HEK293 (cell line): ENCODE measurements at regions not wholly inside any gene's neighbourhood (a gene's known extent, or its start where the extent isn't known, plus 50 kb on each side); places are given as distances from the start of the nearest gene placed in this dataset.

Source experiments
- CTCF ChIA-PET: fragments of 350-600 bp; formaldehyde crosslinking; extraction: SDS; loops from one replicate; lab custom pipeline; 2021; ENCODE audit warnings: antibody characterized with exemption; lab: Yijun Ruan, JAX
- POLR2A ChIA-PET: fragments of 300-600 bp; formaldehyde crosslinking; extraction: SDS; loops from one replicate; lab custom pipeline; 2020; ENCODE audit warnings: antibody characterized with exemption, inconsistent platforms; lab: Yijun Ruan, JAX
- H3K27ac ChIP-seq: fragments of 200-500 bp; sonication (Bioruptor generic); 2 replicates; pipeline ENCODE4 v1.5.1; 2014; ENCODE audit warnings: low read depth, low read length, control low read depth, inconsistent platforms; ENCODE audit errors: extremely low read depth
- H3K36me3 ChIP-seq, 2 experiments: fragments of 200-500 bp in 1 of 2; sonication (Bioruptor generic) in 1 of 2; 1 replicate in 1 of 2; 2 replicates in 1 of 2; pipeline ENCODE4 v1.5.1; 2014 to 2017; ENCODE audit warnings: inconsistent platforms in 2 of 2, low read length in 2 of 2; ENCODE audit not compliant: control insufficient read depth in 2 of 2, insufficient read depth in 1 of 2
- H3K4me1 ChIP-seq: fragments of 200-500 bp; sonication (Bioruptor generic); 2 replicates; pipeline ENCODE4 v1.5.1; 2014; ENCODE audit warnings: mild to moderate bottlenecking, low read length, inconsistent platforms; ENCODE audit not compliant: control insufficient read depth, insufficient read depth
- H3K4me3 ChIP-seq: 2 replicates; pipeline ENCODE4 v1.5.1; 2011; ENCODE audit warnings: low read depth, mild to moderate bottlenecking, control low read depth, low read length, moderate library complexity
- H3K9me3 ChIP-seq: fragments of 200-500 bp; sonication (Bioruptor generic); 2 replicates; pipeline ENCODE4 v1.5.1; 2014; ENCODE audit warnings: low read depth, low read length, inconsistent platforms; ENCODE audit not compliant: control insufficient read depth, insufficient read depth
- BCL11A ChIP-seq: fragments of 450-650 bp; formaldehyde crosslinking; IDR thresholded peaks from 2 replicates; pipeline ENCODE4 v1.5.1; 2016; ENCODE audit warnings: low read depth, missing biosample characterization, missing genetic modification characterization
- GLI4 ChIP-seq: fragments of 450-650 bp; formaldehyde crosslinking; IDR thresholded peaks from 2 replicates; pipeline ENCODE4 v1.5.1; 2016; ENCODE audit warnings: missing biosample characterization, missing genetic modification characterization
- HOXC10 ChIP-seq: sonication (generic); formaldehyde crosslinking; IDR thresholded peaks from 2 replicates; pipeline ENCODE4 v1.8.1; 2023; ENCODE audit warnings: mild to moderate bottlenecking, missing genetic modification reagents
- REPIN1 ChIP-seq: fragments of 450-650 bp; formaldehyde crosslinking; IDR thresholded peaks from 2 replicates; pipeline ENCODE4 v1.5.1; 2017; ENCODE audit warnings: missing biosample characterization, missing genetic modification characterization, low read depth
- SCRT1 ChIP-seq: fragments of 450-650 bp; formaldehyde crosslinking; IDR thresholded peaks from 2 replicates; pipeline ENCODE4 v1.5.1; 2016; ENCODE audit warnings: missing biosample characterization, missing genetic modification characterization, borderline replicate concordance
- SP7 ChIP-seq: fragments of 450-650 bp; formaldehyde crosslinking; IDR thresholded peaks from 2 replicates; pipeline ENCODE4 v1.5.1; 2016; ENCODE audit warnings: missing biosample characterization, missing genetic modification characterization
- ZBTB20 ChIP-seq: fragments of 450-650 bp; formaldehyde crosslinking; IDR thresholded peaks from 2 replicates; pipeline ENCODE4 v1.5.1; 2016; ENCODE audit warnings: missing biosample characterization, missing genetic modification characterization
- ZBTB48 ChIP-seq: fragments of 450-650 bp; formaldehyde crosslinking; IDR thresholded peaks from 2 replicates; pipeline ENCODE4 v1.5.1; 2016; ENCODE audit warnings: missing biosample characterization, missing genetic modification characterization
- ZEB2 ChIP-seq: fragments of 450-650 bp; formaldehyde crosslinking; IDR thresholded peaks from 2 replicates; pipeline ENCODE4 v1.5.1; 2016; ENCODE audit warnings: missing biosample characterization, missing genetic modification characterization
- ZNF10 ChIP-seq: fragments of 450-650 bp; formaldehyde crosslinking; IDR thresholded peaks from 2 replicates; pipeline ENCODE4 v1.5.1; 2017; ENCODE audit warnings: missing biosample characterization, missing genetic modification characterization
- ZNF121 ChIP-seq: fragments of 450-650 bp; formaldehyde crosslinking; IDR thresholded peaks from 2 replicates; pipeline ENCODE4 v1.5.1; 2016; ENCODE audit warnings: missing biosample characterization, missing genetic modification characterization
- ZNF335 ChIP-seq: fragments of 450-650 bp; formaldehyde crosslinking; conservative IDR thresholded peaks from 2 replicates; pipeline ENCODE4 v1.5.1; 2016; ENCODE audit warnings: missing biosample characterization, missing genetic modification characterization
- ZNF426 ChIP-seq: fragments of 450-650 bp; formaldehyde crosslinking; IDR thresholded peaks from 2 replicates; pipeline ENCODE4 v1.5.1; 2017; ENCODE audit warnings: missing biosample characterization, missing genetic modification characterization, mild to moderate bottlenecking, inconsistent platforms, moderate library complexity
- ZNF549 ChIP-seq: fragments of 450-650 bp; IDR thresholded peaks from 2 replicates; pipeline ENCODE4 v1.5.1; 2018; ENCODE audit warnings: missing biosample characterization, missing genetic modification characterization, mild to moderate bottlenecking, inconsistent platforms, moderate library complexity
- ZNF555 ChIP-seq: fragments of 450-650 bp; formaldehyde crosslinking; conservative IDR thresholded peaks from 2 replicates; pipeline ENCODE4 v1.5.1; 2017; ENCODE audit warnings: missing biosample characterization, mild to moderate bottlenecking, missing genetic modification characterization, inconsistent platforms
- ZNF660 ChIP-seq: fragments of 450-650 bp; IDR thresholded peaks from 2 replicates; pipeline ENCODE4 v1.5.1; 2018; ENCODE audit warnings: missing biosample characterization, mild to moderate bottlenecking, missing genetic modification characterization
- ZNF664 ChIP-seq: fragments of 450-650 bp; formaldehyde crosslinking; IDR thresholded peaks from 2 replicates; pipeline ENCODE4 v1.5.1; 2016; ENCODE audit warnings: missing biosample characterization, missing genetic modification characterization
- ZSCAN16 ChIP-seq: fragments of 450-650 bp; formaldehyde crosslinking; IDR thresholded peaks from 2 replicates; pipeline ENCODE4 v1.5.1; 2016; ENCODE audit warnings: missing biosample characterization, missing genetic modification characterization
- TF ChIP-seq, protein P1 (sequence below): fragments of 450-650 bp; formaldehyde crosslinking; IDR thresholded peaks from 2 replicates; pipeline ENCODE4 v1.5.1; 2016; ENCODE audit warnings: missing biosample characterization, missing genetic modification characterization
- TF ChIP-seq, protein P2 (sequence below): fragments of 450-650 bp; formaldehyde crosslinking; IDR thresholded peaks from 2 replicates; pipeline ENCODE4 v1.5.0; 2017; ENCODE audit warnings: missing biosample characterization, missing genetic modification characterization, borderline replicate concordance
- TF ChIP-seq, protein P3 (sequence below): fragments of 450-650 bp; formaldehyde crosslinking; IDR thresholded peaks from 2 replicates; pipeline ENCODE4 v1.5.1; 2016; ENCODE audit warnings: missing biosample characterization, missing genetic modification characterization
- TF ChIP-seq, protein P4 (sequence below): fragments of 450-650 bp; formaldehyde crosslinking; IDR thresholded peaks from 2 replicates; pipeline ENCODE4 v1.5.1; 2016; ENCODE audit warnings: missing biosample characterization, missing genetic modification characterization

DNA sequence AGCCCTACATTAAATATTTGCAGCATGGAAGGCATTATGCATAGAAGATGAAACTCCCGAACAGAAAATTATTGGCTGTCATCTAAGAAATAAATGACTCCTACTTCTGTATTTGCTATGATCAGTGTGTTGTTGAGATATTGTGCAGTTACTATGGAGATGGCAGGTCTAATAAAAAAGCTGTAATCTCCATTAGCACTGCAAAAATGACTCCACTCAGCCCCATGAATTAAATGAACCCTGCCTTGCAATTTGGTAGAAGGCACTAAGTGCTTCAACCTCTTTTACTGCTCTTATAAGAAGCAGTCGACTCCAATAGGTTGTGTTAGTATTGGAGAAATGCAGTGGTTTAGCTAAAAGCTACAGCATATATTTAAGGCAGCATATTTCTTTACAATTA lies 290.0 kb upstream of the PHYHIPL start (continued):
- TF ChIP-seq ZNF10 (tag by site-specific recombination) (no peak), SP7 (no peak), ZNF121 (tag by site-specific recombination) (no peak), REPIN1 (tag by site-specific recombination) (no peak), ZSCAN16 (tag by site-specific recombination) (no peak), HOXC10 (CRISPR knock-in tag) (no peak)
- TF ChIP-seq, protein P1, sequence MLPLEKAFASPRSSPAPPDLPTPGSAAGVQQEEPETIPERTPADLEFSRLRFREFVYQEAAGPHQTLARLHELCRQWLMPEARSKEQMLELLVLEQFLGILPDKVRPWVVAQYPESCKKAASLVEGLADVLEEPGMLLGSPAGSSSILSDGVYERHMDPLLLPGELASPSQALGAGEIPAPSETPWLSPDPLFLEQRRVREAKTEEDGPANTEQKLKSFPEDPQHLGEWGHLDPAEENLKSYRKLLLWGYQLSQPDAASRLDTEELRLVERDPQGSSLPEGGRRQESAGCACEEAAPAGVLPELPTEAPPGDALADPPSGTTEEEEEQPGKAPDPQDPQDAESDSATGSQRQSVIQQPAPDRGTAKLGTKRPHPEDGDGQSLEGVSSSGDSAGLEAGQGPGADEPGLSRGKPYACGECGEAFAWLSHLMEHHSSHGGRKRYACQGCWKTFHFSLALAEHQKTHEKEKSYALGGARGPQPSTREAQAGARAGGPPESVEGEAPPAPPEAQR (tag by site-specific recombination), result no peak
- TF ChIP-seq, protein P2, sequence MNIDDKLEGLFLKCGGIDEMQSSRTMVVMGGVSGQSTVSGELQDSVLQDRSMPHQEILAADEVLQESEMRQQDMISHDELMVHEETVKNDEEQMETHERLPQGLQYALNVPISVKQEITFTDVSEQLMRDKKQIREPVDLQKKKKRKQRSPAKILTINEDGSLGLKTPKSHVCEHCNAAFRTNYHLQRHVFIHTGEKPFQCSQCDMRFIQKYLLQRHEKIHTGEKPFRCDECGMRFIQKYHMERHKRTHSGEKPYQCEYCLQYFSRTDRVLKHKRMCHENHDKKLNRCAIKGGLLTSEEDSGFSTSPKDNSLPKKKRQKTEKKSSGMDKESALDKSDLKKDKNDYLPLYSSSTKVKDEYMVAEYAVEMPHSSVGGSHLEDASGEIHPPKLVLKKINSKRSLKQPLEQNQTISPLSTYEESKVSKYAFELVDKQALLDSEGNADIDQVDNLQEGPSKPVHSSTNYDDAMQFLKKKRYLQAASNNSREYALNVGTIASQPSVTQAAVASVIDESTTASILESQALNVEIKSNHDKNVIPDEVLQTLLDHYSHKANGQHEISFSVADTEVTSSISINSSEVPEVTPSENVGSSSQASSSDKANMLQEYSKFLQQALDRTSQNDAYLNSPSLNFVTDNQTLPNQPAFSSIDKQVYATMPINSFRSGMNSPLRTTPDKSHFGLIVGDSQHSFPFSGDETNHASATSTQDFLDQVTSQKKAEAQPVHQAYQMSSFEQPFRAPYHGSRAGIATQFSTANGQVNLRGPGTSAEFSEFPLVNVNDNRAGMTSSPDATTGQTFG (tag by site-specific recombination), result no peak
- TF ChIP-seq, protein P3, sequence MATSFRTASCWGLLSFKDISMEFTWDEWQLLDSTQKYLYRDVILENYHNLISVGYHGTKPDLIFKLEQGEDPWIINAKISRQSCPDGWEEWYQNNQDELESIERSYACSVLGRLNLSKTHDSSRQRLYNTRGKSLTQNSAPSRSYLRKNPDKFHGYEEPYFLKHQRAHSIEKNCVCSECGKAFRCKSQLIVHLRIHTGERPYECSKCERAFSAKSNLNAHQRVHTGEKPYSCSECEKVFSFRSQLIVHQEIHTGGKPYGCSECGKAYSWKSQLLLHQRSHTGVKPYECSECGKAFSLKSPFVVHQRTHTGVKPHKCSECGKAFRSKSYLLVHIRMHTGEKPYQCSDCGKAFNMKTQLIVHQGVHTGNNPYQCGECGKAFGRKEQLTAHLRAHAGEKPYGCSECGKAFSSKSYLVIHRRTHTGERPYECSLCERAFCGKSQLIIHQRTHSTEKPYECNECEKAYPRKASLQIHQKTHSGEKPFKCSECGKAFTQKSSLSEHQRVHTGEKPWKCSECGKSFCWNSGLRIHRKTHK (tag by site-specific recombination), result no peak
- TF ChIP-seq, all 188 proteins: peak for 0

DNA sequence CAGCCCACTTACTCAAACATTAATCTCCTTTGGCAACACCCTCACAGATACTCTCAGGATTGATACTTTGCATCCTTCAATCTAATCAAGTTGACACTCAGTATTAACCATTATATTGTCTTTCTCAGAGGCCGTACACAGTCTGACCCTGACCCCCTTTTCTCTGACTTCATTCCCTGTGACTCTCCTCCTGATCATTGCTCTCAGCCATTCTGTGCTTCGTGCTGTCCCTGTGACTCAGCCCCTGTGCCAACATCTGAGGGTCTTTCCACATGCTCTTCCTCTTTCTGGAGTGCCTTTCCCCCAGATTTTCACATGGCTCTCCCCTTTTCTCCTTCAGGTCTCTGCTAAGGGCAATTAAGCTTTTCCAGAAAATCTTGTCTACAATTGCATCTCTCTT lies 289.0 kb upstream of the PHYHIPL start:
- Histone ChIP-seq H3K4me1 (no peaks in the 10 kb centered on the region), H3K9me3 (no peaks in the 10 kb centered on the region), H3K27ac (no peak overlapping the region), H3K36me3 (no peaks in the 10 kb centered on the region), H3K4me3 (no peak overlapping the region)
- CTCF ChIA-PET, result no interaction called here
- TF ChIP-seq, protein P4, sequence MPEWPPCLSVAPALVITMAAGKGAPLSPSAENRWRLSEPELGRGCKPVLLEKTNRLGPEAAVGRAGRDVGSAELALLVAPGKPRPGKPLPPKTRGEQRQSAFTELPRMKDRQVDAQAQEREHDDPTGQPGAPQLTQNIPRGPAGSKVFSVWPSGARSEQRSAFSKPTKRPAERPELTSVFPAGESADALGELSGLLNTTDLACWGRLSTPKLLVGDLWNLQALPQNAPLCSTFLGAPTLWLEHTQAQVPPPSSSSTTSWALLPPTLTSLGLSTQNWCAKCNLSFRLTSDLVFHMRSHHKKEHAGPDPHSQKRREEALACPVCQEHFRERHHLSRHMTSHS (tag by site-specific recombination), result no peak
- TF ChIP-seq ZNF335 (tag by site-specific recombination) (no peak), ZNF549 (tag by site-specific recombination) (no peak), ZEB2 (tag by site-specific recombination) (no peak), ZNF426 (tag by site-specific recombination) (no peak), ZNF555 (tag by site-specific recombination) (no peak), GLI4 (no peak), SCRT1 (tag by site-specific recombination) (no peak), ZBTB20 (no peak), ZBTB48 (tag by site-specific recombination) (no peak), BCL11A (tag by site-specific recombination) (no peak), ZNF664 (no peak), ZNF660 (tag by site-specific recombination) (no peak)
- POLR2A ChIA-PET, result no interaction called here
